A673 (cell line): ENCODE measurements at regions not wholly inside any gene's neighbourhood (a gene's known extent, or its start where the extent isn't known, plus 50 kb on each side); places are given as distances from the start of the nearest gene placed in this dataset.
"Not testable (repeated sequence)": the region's sequence is repeated elsewhere in the genome, so short reads cannot be mapped to it uniquely, and the experiment has no call there.

Experiments used
- BruUV-seq: library from RNA; stranded (reverse); fragments of 400-500 nt; replicated peaks from 2 replicates; lab custom pipeline; 2021; lab: Mats Ljungman, UMichigan
- CTCF ChIA-PET: fragments of 300-600 bp; sonication (Branson Sonifier 250); formaldehyde crosslinking; loops from one replicate; lab custom pipeline; 2022; ENCODE audit warnings: antibody characterized with exemption; lab: Charles Lee
- POLR2A ChIA-PET: fragments of 300-600 bp; sonication (Branson Sonifier 250); formaldehyde crosslinking; loops from one replicate; lab custom pipeline; 2022; ENCODE audit warnings: antibody characterized with exemption; ENCODE audit not compliant: low non-redundant PET; lab: Charles Lee
- DNase-seq: peaks from one replicate; pipeline ENCODE4 v3.0.0-alpha.2; 2015; ENCODE audit warnings: low spot score
- H3K27ac ChIP-seq: fragments of 200-600 bp; sonication (generic); 2 replicates; pipeline ENCODE4 v1.5.1; 2016; ENCODE audit warnings: mixed run types, low read depth, mild to moderate bottlenecking, mixed read lengths, antibody characterized with exemption, low read length; ENCODE audit not compliant: poor library complexity, severe bottlenecking
- H3K27me3 ChIP-seq: fragments of 200-600 bp; sonication (generic); replicated peaks from 2 replicates; pipeline ENCODE4 v1.6.1; 2017; ENCODE audit warnings: mixed run types, low read depth, mild to moderate bottlenecking, mixed read lengths, antibody characterized with exemption, low read length; ENCODE audit not compliant: insufficient read depth, poor library complexity
- H3K36me3 ChIP-seq: fragments of 200-600 bp; sonication (generic); 2 replicates; pipeline ENCODE4 v1.6.1; 2016; ENCODE audit warnings: mixed run types, mild to moderate bottlenecking, mixed read lengths, antibody characterized with exemption, low read length; ENCODE audit not compliant: insufficient read depth, poor library complexity, severe bottlenecking
- H3K4me1 ChIP-seq: fragments of 200-600 bp; sonication (generic); 2 replicates; pipeline ENCODE4 v1.6.1; 2017; ENCODE audit warnings: mixed run types, mild to moderate bottlenecking, mixed read lengths, antibody characterized with exemption, low read length; ENCODE audit not compliant: insufficient read depth, poor library complexity, severe bottlenecking
- H3K4me3 ChIP-seq: fragments of 200-600 bp; sonication (generic); 2 replicates; pipeline ENCODE4 v1.5.1; 2016; ENCODE audit warnings: low read depth, mixed run types, mild to moderate bottlenecking, mixed read lengths, low read length; ENCODE audit not compliant: poor library complexity, severe bottlenecking
- H3K9me3 ChIP-seq: fragments of 200-600 bp; sonication (generic); 2 replicates; pipeline ENCODE4 v1.6.1; 2016; ENCODE audit warnings: mixed run types, low read depth, mild to moderate bottlenecking, mixed read lengths, antibody characterized with exemption, low read length; ENCODE audit not compliant: poor library complexity, severe bottlenecking
- intact Hi-C: fragments of 100-400 bp; cut with micrococcal nuclease; formaldehyde crosslinking; loops from one replicate; pipeline ENCODE4 v1.10.0; 2022; ENCODE audit not compliant: unreplicated experiment

- H3K4me3 ChIP-seq, DNase-seq, intact Hi-C loops, POLR2A ChIA-PET, H3K4me1 ChIP-seq, BruUV-seq, H3K27me3 ChIP-seq, CTCF ChIA-PET, H3K9me3 ChIP-seq, H3K27ac ChIP-seq, H3K36me3 ChIP-seq: not testable (repeated sequence)
Measured at GRCh38 chr15:85258062-85258445, 122.3 kb upstream of the AKAP13 start.

GRCh38 chr15:85258559-85259209, 121.7 kb upstream of the AKAP13 start:
- H3K27ac ChIP-seq, H3K4me3 ChIP-seq, H3K36me3 ChIP-seq, H3K4me1 ChIP-seq, H3K27me3 ChIP-seq, H3K9me3 ChIP-seq, BruUV-seq, DNase-seq, intact Hi-C loops, CTCF ChIA-PET, POLR2A ChIA-PET: not testable (repeated sequence)

GRCh38 chr15:85260526-85260925, 119.9 kb upstream of the AKAP13 start:
- DNase-seq, BruUV-seq, H3K27ac ChIP-seq, H3K4me3 ChIP-seq, H3K9me3 ChIP-seq, CTCF ChIA-PET, H3K36me3 ChIP-seq, H3K4me1 ChIP-seq, H3K27me3 ChIP-seq, POLR2A ChIA-PET, intact Hi-C loops: not testable (repeated sequence)

DNA sequence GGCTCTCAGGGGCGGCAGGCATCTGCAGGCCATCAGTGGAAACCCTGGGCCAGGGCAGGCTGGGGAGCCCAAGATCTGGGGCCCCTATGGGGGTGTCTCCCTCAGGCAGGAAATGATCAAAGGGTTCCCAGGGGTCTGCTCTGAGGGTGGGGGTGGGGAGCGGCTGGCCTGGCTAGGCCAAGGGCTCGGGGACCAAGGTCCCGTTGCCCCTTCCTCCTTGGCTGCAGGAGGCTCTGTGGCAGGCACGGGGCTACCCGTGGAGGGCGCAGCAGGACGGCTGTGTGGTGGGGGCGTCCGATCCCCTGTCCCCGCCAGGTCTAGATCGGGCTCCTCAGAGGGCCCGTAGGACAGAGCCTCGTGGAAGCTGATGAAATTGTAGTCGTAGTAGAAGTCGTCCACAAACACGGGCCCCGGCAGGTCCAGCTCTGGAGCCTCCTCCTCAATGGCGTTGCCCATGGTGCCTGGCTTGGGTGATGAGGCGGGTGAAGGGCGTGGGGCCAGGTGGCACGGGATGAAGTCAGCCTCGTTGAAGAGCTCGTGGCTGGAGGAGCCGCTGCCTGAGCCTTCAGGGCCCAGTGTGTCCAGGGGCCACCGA, 117.8 kb upstream of the AKAP13 start:
- CTCF ChIA-PET, H3K4me3 ChIP-seq, POLR2A ChIA-PET: not testable (repeated sequence)

GRCh38 chr15:85263842-85264440, 116.5 kb upstream of the AKAP13 start:
- H3K9me3 ChIP-seq, CTCF ChIA-PET, H3K36me3 ChIP-seq, BruUV-seq, H3K4me1 ChIP-seq, POLR2A ChIA-PET, H3K27ac ChIP-seq, DNase-seq, intact Hi-C loops, H3K27me3 ChIP-seq, H3K4me3 ChIP-seq: not testable (repeated sequence)

More for the DNA sequence above, 117.8 kb upstream of the AKAP13 start:
- H3K27me3 ChIP-seq, H3K36me3 ChIP-seq, DNase-seq, intact Hi-C loops, H3K27ac ChIP-seq, BruUV-seq, H3K9me3 ChIP-seq, H3K4me1 ChIP-seq: not testable (repeated sequence)

DNA sequence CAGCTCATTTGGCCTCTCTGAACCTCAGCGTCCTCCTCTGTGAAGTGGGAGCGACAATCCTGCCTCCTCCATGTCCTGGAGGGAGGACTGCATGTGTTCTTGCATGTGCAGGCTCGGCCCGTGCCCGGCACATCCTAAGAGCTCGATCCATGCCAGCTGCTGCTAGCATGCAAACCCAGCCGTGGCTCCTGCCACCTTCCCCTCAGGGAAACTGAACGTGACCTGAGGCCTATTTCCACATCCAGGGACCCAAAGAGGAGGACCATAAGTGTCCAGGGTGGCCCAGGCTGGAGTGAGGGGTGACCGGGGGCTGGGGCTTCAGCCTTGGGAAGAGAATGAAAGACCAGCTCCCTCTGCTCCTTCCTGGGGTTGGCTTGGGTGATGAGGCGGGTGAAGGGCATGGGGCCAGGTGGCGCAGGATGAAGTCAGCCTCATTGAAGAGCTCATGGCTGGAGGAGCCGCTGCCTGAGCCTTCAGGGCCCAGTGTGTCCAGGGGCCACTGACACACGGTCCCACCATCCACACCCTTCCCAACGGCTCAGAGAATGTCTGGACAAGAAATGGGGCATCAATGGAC, 115.7 kb upstream of the AKAP13 start:
- H3K4me1 ChIP-seq, BruUV-seq, H3K36me3 ChIP-seq, H3K4me3 ChIP-seq, CTCF ChIA-PET, H3K27me3 ChIP-seq, POLR2A ChIA-PET, DNase-seq, H3K27ac ChIP-seq, H3K9me3 ChIP-seq, intact Hi-C loops: not testable (repeated sequence)

GRCh38 chr15:85267158-85267857, 113.1 kb upstream of the AKAP13 start:
- H3K4me1 ChIP-seq, H3K4me3 ChIP-seq, H3K9me3 ChIP-seq, CTCF ChIA-PET, H3K27me3 ChIP-seq, intact Hi-C loops, BruUV-seq, POLR2A ChIA-PET, DNase-seq, H3K27ac ChIP-seq, H3K36me3 ChIP-seq: not testable (repeated sequence)
